Pancreas (tissue), 10 donors: ENCODE measurements at regions not wholly inside any gene's neighbourhood (a gene's known extent, or its start where the extent isn't known, plus 50 kb on each side); places are given as distances from the start of the nearest gene placed in this dataset.

ENCODE experiments used
- ATAC-seq, 4 donors: fragments of 200-7000 bp; cut with Tn5 transposase; one replicate each; pipeline versions ENCODE4 v1.8.0 to v1.9.1; 2020; ENCODE audit warnings: mild to moderate bottlenecking in 4 of 4, moderate library complexity in 4 of 4
- DNase-seq, 6 donors: peaks; one replicate each; pipeline ENCODE4 v3.0.0-alpha.2; 2020
- FAIRE-seq: peaks from 2 replicates; lab custom pipeline; 2012; peaks lifted over from hg19 to GRCh38; lab: Jason Lieb, UNC
- H3K27ac ChIP-seq, 4 donors: fragments of 200-600 bp; sonication (generic); 1 replicate in 3 of 4; 2 replicates in 1 of 4; pipeline versions ENCODE4 v1.5.0 to v1.8.0; 2020
- H3K27me3 ChIP-seq, 4 donors: fragments of 200-600 bp; one replicate each; pipeline ENCODE4 v1.8.0; 2021
- H3K36me3 ChIP-seq, 3 donors: fragments of 200-600 bp; sonication (generic) in 1 of 3; one replicate each; pipeline versions ENCODE4 v1.5.0 to v1.8.0; 2020 to 2021
- H3K4me1 ChIP-seq, 3 donors: fragments of 200-600 bp; one replicate each; pipeline ENCODE4 v1.8.0; 2021
- H3K4me3 ChIP-seq, 4 donors: fragments of 200-600 bp; sonication (generic) in 2 of 4; one replicate each; pipeline versions ENCODE4 v1.5.0 to v1.8.0; 2020 to 2021
- H3K9me3 ChIP-seq, 4 donors: fragments of 200-600 bp; one replicate each; pipeline ENCODE4 v1.8.0; 2021
- WGBS, 2 donors: extraction: QIAGEN DNeasy Blood & Tissue Kit; methylation state at CpG; one replicate each; pipeline ENCODE4 v1.1.7; 2013; 5-methylcytosine and 5-hydroxymethylcytosine counted together
- intact Hi-C, 3 donors: fragments of 100-400 bp; cut with DNase I; formaldehyde crosslinking; loops; one replicate each; pipeline versions ENCODE4 v1.11.1 to v1.14.2; 2022
- TF ChIP-seq, protein P1 (sequence below), 4 donors: fragments of 200-600 bp; sonication (generic) in 3 of 4; IDR thresholded peaks; one replicate each; pipeline versions ENCODE4 v1.5.0 to v1.8.0; 2021; ENCODE audit warnings: antibody characterized with exemption in 4 of 4
- donor health status: healthy with polysubstance abuse.
- donor health status: DM: no; HTN: no; CAD: no; lungs with moderate emphysema.
- donor health status: DM: no; HTN: no; CAD: no.
- donor health status: control.
- donor health status: control.
- donor health status: Bipolar disorder and iron deficiency.
- donor health status: DM: yes; HTN: yes; CAD: no.
- donor health status: DM: no; HTN: no; CAD: no.
- donor health status: DM: no; HTN: no; CAD: no.
- donor health status: DM: yes; HTN: yes; CAD: no.

- TF ChIP-seq, protein P1, sequence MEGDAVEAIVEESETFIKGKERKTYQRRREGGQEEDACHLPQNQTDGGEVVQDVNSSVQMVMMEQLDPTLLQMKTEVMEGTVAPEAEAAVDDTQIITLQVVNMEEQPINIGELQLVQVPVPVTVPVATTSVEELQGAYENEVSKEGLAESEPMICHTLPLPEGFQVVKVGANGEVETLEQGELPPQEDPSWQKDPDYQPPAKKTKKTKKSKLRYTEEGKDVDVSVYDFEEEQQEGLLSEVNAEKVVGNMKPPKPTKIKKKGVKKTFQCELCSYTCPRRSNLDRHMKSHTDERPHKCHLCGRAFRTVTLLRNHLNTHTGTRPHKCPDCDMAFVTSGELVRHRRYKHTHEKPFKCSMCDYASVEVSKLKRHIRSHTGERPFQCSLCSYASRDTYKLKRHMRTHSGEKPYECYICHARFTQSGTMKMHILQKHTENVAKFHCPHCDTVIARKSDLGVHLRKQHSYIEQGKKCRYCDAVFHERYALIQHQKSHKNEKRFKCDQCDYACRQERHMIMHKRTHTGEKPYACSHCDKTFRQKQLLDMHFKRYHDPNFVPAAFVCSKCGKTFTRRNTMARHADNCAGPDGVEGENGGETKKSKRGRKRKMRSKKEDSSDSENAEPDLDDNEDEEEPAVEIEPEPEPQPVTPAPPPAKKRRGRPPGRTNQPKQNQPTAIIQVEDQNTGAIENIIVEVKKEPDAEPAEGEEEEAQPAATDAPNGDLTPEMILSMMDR (IDR thresholded peaks at IDR 0.05), result no peak
- WGBS, 2 donors, result 71 to 82% methylated on average over 11 of the region's 11 CpGs
- intact Hi-C loops, result no loop called here
- Histone ChIP-seq H3K4me3 (no peak overlapping the region), H3K27ac (no peak overlapping the region), H3K4me1 (no peaks in the 10 kb centered on the region), H3K27me3 (no peaks in the 10 kb centered on the region), H3K9me3 (no peaks in the 10 kb centered on the region), H3K36me3 (no peaks in the 10 kb centered on the region)
- ATAC-seq (no peak), DNase-seq (no peak), FAIRE-seq (no peak)
These were observed 249.5 kb upstream of the SHH start for GRCh38 chr7:156061689-156062255.

DNA sequence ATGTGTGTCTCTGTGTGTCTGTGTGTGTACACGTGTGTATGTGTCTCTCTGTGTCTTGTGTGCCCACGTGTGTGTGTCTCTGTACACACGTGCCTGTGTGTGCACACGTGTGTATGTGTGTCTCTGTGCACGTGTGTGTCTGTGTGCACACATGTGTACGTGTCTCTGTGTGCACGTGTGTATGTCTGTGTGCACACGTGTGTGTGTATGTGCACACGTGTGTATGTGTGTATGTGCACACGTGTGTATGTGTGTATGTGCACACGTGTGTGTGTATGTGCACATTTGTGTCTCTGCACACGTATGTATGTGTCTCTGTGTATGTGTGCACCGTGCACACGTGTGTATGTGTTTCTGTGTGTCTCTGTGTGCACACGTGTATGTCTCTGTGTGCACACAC lies 248.7 kb upstream of the SHH start:
- intact Hi-C loops, result no loop called here

GRCh38 chr7:156059369-156059768 lies 247.1 kb upstream of the SHH start:
- no peaks in the 10 kb centered on the region for H3K4me1 ChIP-seq
- FAIRE-seq, result no peak
- DNase-seq, result no peak
- ATAC-seq, result no peak
- no peak overlapping the region for H3K27ac ChIP-seq
- H3K4me3 ChIP-seq, result no peak overlapping the region
- WGBS, 2 donors, result 67 to 76% methylated on average over 9 of the region's 9 CpGs
- H3K27me3 ChIP-seq, result no peaks in the 10 kb centered on the region
- TF ChIP-seq, protein P1 (IDR thresholded peaks at IDR 0.05), result no peak
- H3K9me3 ChIP-seq, result no peaks in the 10 kb centered on the region
- H3K36me3 ChIP-seq, result no peaks in the 10 kb centered on the region
- intact Hi-C loops, result no loop called here

More for the DNA sequence above, 248.7 kb upstream of the SHH start:
- Histone ChIP-seq H3K36me3 (no peaks in the 10 kb centered on the region), H3K9me3 (no peaks in the 10 kb centered on the region), H3K4me3 (no peak overlapping the region), H3K27ac (no peak overlapping the region), H3K4me1 (no peaks in the 10 kb centered on the region), H3K27me3 (no peaks in the 10 kb centered on the region)
- DNase-seq (no peak), ATAC-seq (no peak), FAIRE-seq (no peak)
- TF ChIP-seq, protein P1 (IDR thresholded peaks at IDR 0.05), result no peak
- WGBS, 2 donors, result 58 to 73% methylated on average over 15 of the region's 15 CpGs

GRCh38 chr7:156058248-156058647 lies 246.0 kb upstream of the SHH start:
- Histone ChIP-seq H3K4me3 (no peak overlapping the region), H3K9me3 (no peaks in the 10 kb centered on the region), H3K27me3 (no peaks in the 10 kb centered on the region), H3K36me3 (no peaks in the 10 kb centered on the region), H3K4me1 (no peaks in the 10 kb centered on the region), H3K27ac (no peak overlapping the region)
- TF ChIP-seq, protein P1 (IDR thresholded peaks at IDR 0.05), result no peak
- DNase-seq, result no peak
- 82 to 88% methylated on average over 14 of the region's 14 CpGs for WGBS, 2 donors
- FAIRE-seq, result no peak
- intact Hi-C loops, result no loop called here
- ATAC-seq, result no peak

DNA sequence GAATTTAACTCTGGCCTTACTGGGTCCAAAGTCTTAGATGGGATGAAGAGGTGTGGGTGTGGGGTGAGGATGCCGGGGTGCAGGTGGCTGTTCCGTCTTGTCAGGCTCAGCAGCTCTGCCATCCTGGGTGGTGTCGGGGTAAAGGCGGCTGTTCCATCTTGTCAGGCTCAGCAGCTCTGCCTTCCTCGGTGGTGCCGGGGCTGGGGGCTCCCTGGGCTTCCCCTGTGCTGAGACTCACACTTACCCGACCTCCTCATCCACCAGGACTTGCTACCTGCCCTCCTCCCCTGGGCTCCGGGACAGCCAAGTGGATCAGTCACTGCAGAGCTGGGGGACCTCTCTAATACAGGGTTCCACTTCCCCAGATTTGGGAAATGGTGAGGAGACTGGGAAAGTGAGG lies 244.3 kb upstream of the SHH start:
- WGBS, 2 donors, result 68 to 80% methylated on average over 7 to 8 of the region's 8 CpGs
- Histone ChIP-seq H3K4me1 (no peaks in the 10 kb centered on the region), H3K9me3 (no peaks in the 10 kb centered on the region), H3K27ac (no peak overlapping the region), H3K36me3 (no peaks in the 10 kb centered on the region), H3K4me3 (no peak overlapping the region), H3K27me3 (no peaks in the 10 kb centered on the region)
- TF ChIP-seq, protein P1 (IDR thresholded peaks at IDR 0.05), result no peak
- FAIRE-seq (no peak), DNase-seq (no peak), ATAC-seq (no peak)
- intact Hi-C loops, result no loop called here
